ENCODE measurements at regions not wholly inside any gene's neighbourhood (a gene's known extent, or its start where the extent isn't known, plus 50 kb on each side); places are given as distances from the start of the nearest gene placed in this dataset.

- ATAC-seq (no peak), DNase-seq (no peak)
- H3K4me3 ChIP-seq = no peak overlapping the region
- H3K9me3 ChIP-seq = no peaks in the 10 kb centered on the region
- WGBS, 2 donors = 77 to 91% methylated on average over 6 of the region's 6 CpGs
- no peaks in the 10 kb centered on the region for H3K27me3 ChIP-seq
- no peak for TF ChIP-seq POLR2A (IDR thresholded peaks at IDR 0.05)
- no peak for TF ChIP-seq CTCF (IDR thresholded peaks at IDR 0.05)
- intact Hi-C loops (cut with DNase I) = no loop called here
- H3K27ac ChIP-seq = no peak overlapping the region
- no peaks in the 10 kb centered on the region for H3K36me3 ChIP-seq (replicated peaks in 1 of 2; ENCODE audit: insufficient read depth in 1 of 2, low read depth in 2 of 2)
- no peaks in the 10 kb centered on the region for H3K4me1 ChIP-seq
Observed at GRCh38 chr10:117925369-117925768, 121.4 kb downstream of the RAB11FIP2 start.

GRCh38 chr10:117926491-117926890 lies 120.2 kb downstream of the RAB11FIP2 start:
- Histone ChIP-seq H3K27me3 (no peaks in the 10 kb centered on the region), H3K9me3 (no peaks in the 10 kb centered on the region), H3K4me3 (no peak overlapping the region), H3K27ac (no peak overlapping the region), H3K4me1 (no peaks in the 10 kb centered on the region), H3K36me3 (replicated peaks in 1 of 2; ENCODE audit: insufficient read depth in 1 of 2, low read depth in 2 of 2) (no peaks in the 10 kb centered on the region)
- WGBS, 2 donors = 60 to 72% methylated on average over 2 of the region's 2 CpGs
- no peak for DNase-seq
- intact Hi-C loops (cut with DNase I) = no loop called here
- no peak for ATAC-seq
- TF ChIP-seq CTCF (IDR thresholded peaks at IDR 0.05) (no peak), POLR2A (IDR thresholded peaks at IDR 0.05) (no peak)

GRCh38 chr10:117927332-117927731 lies 119.4 kb downstream of the RAB11FIP2 start:
- 62 to 67% methylated on average over 1 of the region's 1 CpG for WGBS, 2 donors
- no peak for ATAC-seq
- intact Hi-C loops (cut with DNase I) = no loop called here
- Histone ChIP-seq H3K4me1 (no peaks in the 10 kb centered on the region), H3K27me3 (no peaks in the 10 kb centered on the region), H3K27ac (no peak overlapping the region), H3K4me3 (no peak overlapping the region), H3K36me3 (replicated peaks in 1 of 2; ENCODE audit: insufficient read depth in 1 of 2, low read depth in 2 of 2) (no peaks in the 10 kb centered on the region), H3K9me3 (no peaks in the 10 kb centered on the region)
- TF ChIP-seq CTCF (IDR thresholded peaks at IDR 0.05) (no peak), POLR2A (IDR thresholded peaks at IDR 0.05) (no peak)
- DNase-seq = no peak

GRCh38 chr10:117927871-117928270 lies 118.9 kb downstream of the RAB11FIP2 start:
- WGBS, 2 donors = 66 to 79% methylated on average over 4 of the region's 4 CpGs
- ATAC-seq (no peak), DNase-seq (no peak)
- Histone ChIP-seq H3K36me3 (replicated peaks in 1 of 2; ENCODE audit: insufficient read depth in 1 of 2, low read depth in 2 of 2) (no peaks in the 10 kb centered on the region), H3K27me3 (no peaks in the 10 kb centered on the region), H3K4me3 (no peak overlapping the region), H3K9me3 (no peaks in the 10 kb centered on the region), H3K4me1 (no peaks in the 10 kb centered on the region), H3K27ac (no peak overlapping the region)
- TF ChIP-seq POLR2A (IDR thresholded peaks at IDR 0.05) = no peak
- no peak for TF ChIP-seq CTCF (IDR thresholded peaks at IDR 0.05)
- intact Hi-C loops (cut with DNase I) = no loop called here

GRCh38 chr10:117928281-117928680 lies 118.5 kb downstream of the RAB11FIP2 start:
- TF ChIP-seq POLR2A (IDR thresholded peaks at IDR 0.05) = no peak
- no peak for TF ChIP-seq CTCF (IDR thresholded peaks at IDR 0.05)
- H3K36me3 ChIP-seq (replicated peaks in 1 of 2; ENCODE audit: insufficient read depth in 1 of 2, low read depth in 2 of 2) = no peaks in the 10 kb centered on the region
- intact Hi-C loops (cut with DNase I) = no loop called here
- DNase-seq = no peak
- WGBS, 2 donors = 76 to 78% methylated on average over 6 of the region's 6 CpGs
- no peaks in the 10 kb centered on the region for H3K27me3 ChIP-seq
- no peak overlapping the region for H3K4me3 ChIP-seq
- H3K9me3 ChIP-seq = no peaks in the 10 kb centered on the region
- H3K27ac ChIP-seq = no peak overlapping the region
- no peaks in the 10 kb centered on the region for H3K4me1 ChIP-seq
- ATAC-seq = no peak
